GM12878 (cell line): ENCODE measurements at regions not wholly inside any gene's neighbourhood (a gene's known extent, or its start where the extent isn't known, plus 50 kb on each side); places are given as distances from the start of the nearest gene placed in this dataset.

Experiments used
- ATAC-seq: fragments of 200-7000 bp; cut with Tn5 transposase; 3 replicates; pipeline ENCODE4 v1.9.1; 2020; ENCODE audit warnings: mild to moderate bottlenecking, moderate library complexity
- BruUV-seq: library from RNA; stranded (reverse); fragments of 400-500 nt; replicated peaks from 2 replicates; lab custom pipeline; 2021; lab: Mats Ljungman, UMichigan
- CTCF ChIA-PET: fragments of 300-600 bp; sonication (Branson Sonifier 250); formaldehyde crosslinking; extraction: SDS; loops from one replicate; lab custom pipeline; 2021; ENCODE audit warnings: inconsistent platforms; lab: Yijun Ruan, JAX
- POLR2A ChIA-PET: fragments of 350-600 bp; formaldehyde crosslinking; extraction: SDS; loops from one replicate; lab custom pipeline; 2021; ENCODE audit warnings: inconsistent platforms; lab: Charles Lee
- RAD21 ChIA-PET: fragments of 300-600 bp; sonication (Branson Sonifier 250); formaldehyde crosslinking; loops from one replicate; lab custom pipeline; 2023; ENCODE audit warnings: antibody characterized with exemption; ENCODE audit not compliant: unreplicated experiment; lab: Charles Lee
- SMC1A ChIA-PET: fragments of 300-600 bp; sonication (Branson Sonifier 250); formaldehyde crosslinking; loops from one replicate; lab custom pipeline; 2023; ENCODE audit not compliant: unreplicated experiment, uncharacterized antibody; lab: Charles Lee
- DNase-seq: peaks from one replicate; pipeline ENCODE4 v3.0.0-alpha.2; 2011; ENCODE audit warnings: low read depth, low spot score
- FAIRE-seq: peaks from 3 replicates; lab custom pipeline; 2011; peaks lifted over from hg19 to GRCh38; lab: Jason Lieb, UNC
- H2AFZ ChIP-seq: 2 replicates; pipeline ENCODE4 v1.6.0; 2011; ENCODE audit warnings: low read depth, low read length, control low read depth; ENCODE audit not compliant: control insufficient read depth
- H3K27ac ChIP-seq: 2 replicates; pipeline ENCODE4 v1.5.1; 2011; ENCODE audit warnings: control low read depth; ENCODE audit not compliant: control insufficient read depth, insufficient read depth
- H3K27me3 ChIP-seq, 2 experiments: replicated peaks in 1 of 2; 2 replicates each; pipeline versions ENCODE4 v1.6.0 to v1.6.1; 2011; ENCODE audit warnings: low read length in 1 of 2; ENCODE audit not compliant: control insufficient read depth in 2 of 2, insufficient read depth in 2 of 2
- H3K36me3 ChIP-seq, 2 experiments: 2 replicates each; pipeline ENCODE4 v1.5.1; 2011; ENCODE audit warnings: low read length in 1 of 2; ENCODE audit not compliant: control insufficient read depth in 2 of 2, insufficient read depth in 2 of 2
- H3K4me1 ChIP-seq: 2 replicates; pipeline ENCODE4 v1.6.1; 2011; ENCODE audit warnings: mild to moderate bottlenecking, low read length, moderate library complexity, mixed read lengths; ENCODE audit not compliant: control insufficient read depth, insufficient read depth
- H3K4me2 ChIP-seq: 2 replicates; pipeline ENCODE4 v1.6.0; 2011; ENCODE audit warnings: control low read depth; ENCODE audit not compliant: control insufficient read depth, insufficient read depth
- H3K4me3 ChIP-seq: fragments of 200-600 bp; sonication (generic); 2 replicates; pipeline ENCODE4 v1.5.1; 2016
- H3K79me2 ChIP-seq: 2 replicates; pipeline ENCODE4 v1.6.0; 2011; ENCODE audit warnings: low read length; ENCODE audit not compliant: control insufficient read depth, insufficient read depth
- H3K9ac ChIP-seq: 2 replicates; pipeline ENCODE4 v1.8.0; 2011; ENCODE audit warnings: low read length, control low read depth, mixed read lengths; ENCODE audit not compliant: control insufficient read depth, insufficient read depth
- H3K9me3 ChIP-seq: replicated peaks from 3 replicates; pipeline ENCODE4 v1.5.1; 2011; ENCODE audit warnings: mild to moderate bottlenecking, low read length; ENCODE audit not compliant: control insufficient read depth, insufficient read depth
- H4K20me1 ChIP-seq: 2 replicates; pipeline ENCODE4 v1.6.0; 2011; ENCODE audit not compliant: control insufficient read depth, insufficient read depth
- ATF7 ChIP-seq: fragments of 450-650 bp; IDR thresholded peaks from 2 replicates; pipeline ENCODE4 v1.6.1; 2016; ENCODE audit warnings: low read depth, mild to moderate bottlenecking
- CEBPB ChIP-seq, 2 experiments: fragments of 150-350 bp in 1 of 2; IDR thresholded peaks; 2 replicates each; pipeline ENCODE4 v1.6.1; 2012 to 2014; ENCODE audit warnings: low read depth in 2 of 2, low read length in 2 of 2, borderline replicate concordance in 1 of 2, inconsistent platforms in 1 of 2
- IKZF2 ChIP-seq, 2 experiments: fragments of 450-650 bp; IDR thresholded peaks; 2 replicates each; pipeline ENCODE4 v1.6.1; 2017; ENCODE audit warnings: mild to moderate bottlenecking in 2 of 2, moderate library complexity in 2 of 2
- POU2F2 ChIP-seq: IDR thresholded peaks from 3 replicates; pipeline ENCODE4 v1.6.1; 2011; ENCODE audit warnings: low read depth, mild to moderate bottlenecking, low read length, borderline replicate concordance
- RAD21 ChIP-seq: IDR thresholded peaks from 2 replicates; pipeline ENCODE4 v1.6.1; 2011; ENCODE audit warnings: mild to moderate bottlenecking, low read depth, low read length, moderate library complexity; ENCODE audit not compliant: insufficient read depth
- SPI1 ChIP-seq: IDR thresholded peaks from 2 replicates; pipeline ENCODE4 v1.6.1; 2011; ENCODE audit warnings: low read depth, mild to moderate bottlenecking, low read length, moderate library complexity, borderline replicate concordance; ENCODE audit not compliant: insufficient read depth
- SUZ12 ChIP-seq: fragments of 200-600 bp; sonication (generic); IDR thresholded peaks from one replicate; pipeline ENCODE4 v1.6.1; 2018; ENCODE audit warnings: antibody characterized with exemption, mild to moderate bottlenecking; ENCODE audit not compliant: unreplicated experiment
- USF1 ChIP-seq: IDR thresholded peaks from 2 replicates; pipeline ENCODE4 v1.6.1; 2011; ENCODE audit warnings: borderline replicate concordance, low read depth, mild to moderate bottlenecking, moderate library complexity, mixed read lengths, low read length; ENCODE audit not compliant: insufficient read depth; ENCODE audit errors: extremely low read length
- ZBED1 ChIP-seq: IDR thresholded peaks from 2 replicates; pipeline ENCODE4 v1.6.1; 2016; ENCODE audit warnings: borderline replicate concordance
- WGBS: methylation state at CpG from one replicate; pipeline ENCODE4 v1.1.6; 2016; ENCODE audit warnings: low lambda C conversion rate; ENCODE audit not compliant: insufficient replicate concordance, insufficient coverage; ENCODE audit errors: missing lambda C conversion rate; 5-methylcytosine and 5-hydroxymethylcytosine counted together
- in situ Hi-C: fragments of 300-500 bp; cut with MboI; formaldehyde crosslinking; loops from 9 replicates; pipeline ENCODE4 v1.14.3; 2018; ENCODE audit warnings: mixed read lengths
- intact Hi-C: fragments of 100-400 bp; cut with micrococcal nuclease; formaldehyde crosslinking; loops from one replicate; pipeline ENCODE4 v1.14.2; 2022; ENCODE audit not compliant: unreplicated experiment

- ATAC-seq (peak; percentile 48), FAIRE-seq (no peak), DNase-seq (no peak)
- Histone ChIP-seq H3K4me2 (no peak overlapping the region), H4K20me1 (no peaks in the 10 kb centered on the region), H3K79me2 (no peaks in the 10 kb centered on the region), H3K27me3 (no peaks in the 10 kb centered on the region), H3K4me3 (no peak overlapping the region), H3K9ac (no peak overlapping the region), H3K36me3 (no peaks in the 10 kb centered on the region), H3K4me1 (no peaks in the 10 kb centered on the region), H2AFZ (no peak overlapping the region), H3K27ac (no peak overlapping the region), H3K9me3 (no peaks in the 10 kb centered on the region)
- no TSS peak for BruUV-seq
- in situ Hi-C loops = no loop called here
- SMC1A ChIA-PET = interaction anchor here (1.2 kb wide), 1 partner anchor 8 kb away, joined by 3 read pairs; no protein-coding TSS in a partner anchor
- POLR2A ChIA-PET = no interaction called here
- CTCF ChIA-PET = interaction anchor here (1.4 kb wide), 1 partner anchor 18 kb away, joined by 3 read pairs; no protein-coding TSS in a partner anchor
- RAD21 ChIA-PET = no interaction called here
- 6% methylated on average over 4 of the region's 4 CpGs for WGBS
- intact Hi-C loops = no loop called here
- TF ChIP-seq RAD21 (no peak), ATF7 (0 out of 2 replicates have a peak, but pooled peaks have one; percentile 23)
Measured at GRCh38 chr2:226137201-226137811, 662.3 kb downstream of the IRS1 start.

- H3K79me2 ChIP-seq = no peaks in the 10 kb centered on the region
- ATAC-seq (peak; percentile 57; the same call in 2 of the 3 replicates), DNase-seq (no peak), FAIRE-seq (no peak)
- no peaks in the 10 kb centered on the region for H4K20me1 ChIP-seq
- CTCF ChIA-PET = interaction anchor here (1.4 kb wide), 1 partner anchor 17 kb away, joined by 3 read pairs; no protein-coding TSS in a partner anchor
- RAD21 ChIA-PET = no interaction called here
- no peaks in the 10 kb centered on the region for H3K36me3 ChIP-seq
- WGBS = 27% methylated on average over 4 of the region's 4 CpGs
- H3K4me2 ChIP-seq = no peak overlapping the region
- in situ Hi-C loops (no loop called here), intact Hi-C loops (no loop called here)
- no peak overlapping the region for H3K9ac ChIP-seq
- SMC1A ChIA-PET = interaction anchor here (1.2 kb wide), 1 partner anchor 9 kb away, joined by 3 read pairs; no protein-coding TSS in a partner anchor
- no peaks in the 10 kb centered on the region for H3K27me3 ChIP-seq
- TF ChIP-seq ZBED1 = no peak
- no peak for TF ChIP-seq CEBPB (IDR thresholded peaks at IDR 0.05; ENCODE audit: borderline replicate concordance in 1 of 2, low read depth in 2 of 2, low read length in 2 of 2)
- TF ChIP-seq IKZF2 (IDR thresholded peaks at IDR 0.05) = no peak
- no peak for TF ChIP-seq POU2F2
- TF ChIP-seq USF1 = no peak
- peak; percentile 13; the same call in 1 of the 2 replicates for TF ChIP-seq SPI1
- TF ChIP-seq SUZ12 = no peak
- H2AFZ ChIP-seq = no peak overlapping the region
- H3K4me3 ChIP-seq = no peak overlapping the region
- no TSS peak for BruUV-seq
- H3K9me3 ChIP-seq = no peaks in the 10 kb centered on the region
- POLR2A ChIA-PET = no interaction called here
- H3K27ac ChIP-seq = no peak overlapping the region
- H3K4me1 ChIP-seq = no peaks in the 10 kb centered on the region
Measured at GRCh38 chr2:226136739-226137138, 662.9 kb downstream of the IRS1 start.
